Sciatic nerve (tissue), 2 donors: ENCODE measurements at regions not wholly inside any gene's neighbourhood (a gene's known extent, or its start where the extent isn't known, plus 50 kb on each side); places are given as distances from the start of the nearest gene placed in this dataset.

ENCODE experiments used
- ATAC-seq: fragments of 200-7000 bp; cut with Tn5 transposase; one replicate; pipeline ENCODE4 v1.9.1; 2020; ENCODE audit warnings: mild to moderate bottlenecking, moderate library complexity
- DNase-seq: peaks from one replicate; pipeline ENCODE4 v3.0.0-alpha.2; 2020; ENCODE audit warnings: low spot score
- intact Hi-C: fragments of 100-400 bp; cut with DNase I; formaldehyde crosslinking; loops from one replicate; pipeline ENCODE4 v1.14.2; 2022
- donor health status: DM: no; HTN: no; CAD: no.
- donor health status: DM: no; HTN: no; CAD: no.

GRCh38 chr3:187963677-187964385, 190.1 kb upstream of the LPP start:
- intact Hi-C loops: no loop called here
- DNase-seq (no peak), ATAC-seq (peak; percentile 69)

GRCh38 chr3:187964760-187965159, 189.2 kb upstream of the LPP start:
- intact Hi-C loops: no loop called here
- no peak for DNase-seq
- no peak for ATAC-seq

GRCh38 chr3:187966096-187966495, 187.9 kb upstream of the LPP start:
- DNase-seq: no peak
- intact Hi-C loops: no loop called here
- ATAC-seq: no peak

- intact Hi-C loops: no loop called here
- DNase-seq: no peak
- no peak for ATAC-seq
Measured at GRCh38 chr3:187966636-187967406, 187.1 kb upstream of the LPP start.

- no peak for DNase-seq
- ATAC-seq: no peak
- intact Hi-C loops: no loop called here
Measured at GRCh38 chr3:187967993-187968392, 186.0 kb upstream of the LPP start.

DNA sequence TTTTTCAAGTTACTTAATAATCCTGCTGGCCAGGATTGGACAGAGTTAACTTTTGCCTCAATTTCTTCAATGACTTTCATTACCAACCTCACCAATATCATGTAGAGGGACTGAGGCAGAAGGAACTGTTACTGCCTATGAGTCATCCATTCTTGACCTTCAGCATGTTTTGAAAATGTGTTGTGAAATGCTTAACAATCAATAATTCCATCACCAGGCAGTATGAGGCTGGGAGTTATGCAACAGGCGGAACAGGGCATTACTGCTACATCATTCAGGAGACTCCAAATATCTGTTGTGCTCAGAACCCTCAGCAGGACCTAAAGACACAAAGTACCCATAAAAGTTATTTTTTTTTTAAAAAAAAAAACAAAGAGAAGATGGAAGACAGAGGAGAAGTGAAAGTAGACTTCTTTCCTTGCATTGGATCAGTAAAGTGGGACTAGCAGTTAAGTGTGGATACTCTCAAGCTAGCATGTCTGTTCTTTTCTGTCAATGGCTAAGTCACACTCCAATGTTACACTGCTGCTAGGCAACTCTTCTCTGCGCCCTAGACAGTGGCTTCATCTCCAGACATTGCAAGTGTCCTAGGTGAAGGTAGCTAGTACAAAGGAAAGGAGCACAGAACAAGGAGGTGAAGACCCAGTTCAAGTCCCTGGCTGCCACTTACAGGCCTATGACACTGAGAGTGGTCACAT, 184.9 kb upstream of the LPP start:
- DNase-seq: no peak
- intact Hi-C loops: no loop called here
- ATAC-seq: peak; percentile 92

- no peak for ATAC-seq
- intact Hi-C loops: no loop called here
- DNase-seq: no peak
Measured at GRCh38 chr3:187969581-187969950, 184.4 kb upstream of the LPP start.

DNA sequence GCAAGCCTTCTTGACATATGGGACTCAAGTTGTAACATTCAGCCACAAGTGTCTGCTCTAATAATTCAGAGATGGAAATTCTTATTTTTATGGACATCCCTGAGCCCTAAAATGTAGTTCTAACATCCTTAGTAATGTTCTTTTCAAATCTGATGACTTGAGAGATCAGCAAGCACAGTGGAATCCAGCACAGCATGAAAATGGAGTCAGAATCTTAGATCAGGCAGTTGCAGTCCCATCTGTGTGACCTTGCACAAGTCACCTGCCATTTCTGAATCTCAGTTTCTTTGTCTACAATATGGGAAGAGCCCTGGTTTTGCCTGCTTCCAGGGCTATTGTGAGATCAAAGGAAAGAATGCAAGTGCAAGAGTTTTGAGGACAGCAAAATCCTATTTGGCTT, 183.9 kb upstream of the LPP start:
- no peak for ATAC-seq
- intact Hi-C loops: no loop called here
- DNase-seq: no peak

GRCh38 chr3:187971629-187972028, 182.3 kb upstream of the LPP start:
- ATAC-seq: no peak
- intact Hi-C loops: no loop called here
- DNase-seq: no peak

- no peak for ATAC-seq
- DNase-seq: no peak
- intact Hi-C loops: no loop called here
Measured at GRCh38 chr3:187972454-187972853, 181.5 kb upstream of the LPP start.

GRCh38 chr3:187973977-187974870, 179.7 kb upstream of the LPP start:
- ATAC-seq (no peak), DNase-seq (no peak)
- intact Hi-C loops: no loop called here

- no peak for DNase-seq
- no peak for ATAC-seq
- intact Hi-C loops: no loop called here
Measured at GRCh38 chr3:187974871-187975271, 179.1 kb upstream of the LPP start.

DNA sequence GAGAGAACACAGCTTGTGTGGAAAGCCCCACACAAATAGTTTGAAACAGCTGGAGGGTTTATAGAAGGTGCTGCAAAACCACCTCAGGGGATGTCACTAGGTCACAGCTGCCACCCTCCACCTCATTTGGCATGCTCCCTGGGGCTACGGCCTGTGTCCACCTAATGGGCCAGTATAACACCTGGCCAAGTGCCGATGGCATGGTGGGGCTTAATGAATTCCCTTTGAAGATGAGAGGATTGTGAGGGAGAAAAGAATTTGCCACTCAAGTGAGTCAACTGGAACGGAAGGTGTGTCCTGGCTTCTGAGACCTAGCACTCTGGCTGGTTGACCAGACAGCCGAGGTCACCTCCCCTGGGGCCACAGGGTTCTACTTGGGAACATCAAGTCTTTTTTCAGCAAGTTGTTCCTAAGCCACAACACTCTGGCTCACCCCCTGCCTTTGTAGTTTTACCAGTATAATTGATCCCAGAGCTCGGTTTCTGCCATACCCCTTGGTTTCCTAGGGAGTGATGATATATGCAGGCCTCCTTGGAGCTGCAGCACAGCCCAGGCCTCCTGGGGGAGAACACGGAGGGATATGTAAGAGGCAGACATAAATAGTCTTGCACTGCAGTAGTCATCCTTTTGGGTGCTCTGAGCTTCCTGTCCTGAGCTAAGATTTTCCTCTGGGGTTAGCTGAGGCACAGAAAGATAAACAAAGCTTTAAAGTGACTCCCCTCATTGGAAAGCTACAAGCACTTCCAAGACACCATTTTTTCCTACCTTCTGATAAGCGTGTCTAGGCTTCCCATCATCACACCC, 178.2 kb upstream of the LPP start:
- ATAC-seq (peak; percentile 70), DNase-seq (no peak)
- intact Hi-C loops: no loop called here

DNA sequence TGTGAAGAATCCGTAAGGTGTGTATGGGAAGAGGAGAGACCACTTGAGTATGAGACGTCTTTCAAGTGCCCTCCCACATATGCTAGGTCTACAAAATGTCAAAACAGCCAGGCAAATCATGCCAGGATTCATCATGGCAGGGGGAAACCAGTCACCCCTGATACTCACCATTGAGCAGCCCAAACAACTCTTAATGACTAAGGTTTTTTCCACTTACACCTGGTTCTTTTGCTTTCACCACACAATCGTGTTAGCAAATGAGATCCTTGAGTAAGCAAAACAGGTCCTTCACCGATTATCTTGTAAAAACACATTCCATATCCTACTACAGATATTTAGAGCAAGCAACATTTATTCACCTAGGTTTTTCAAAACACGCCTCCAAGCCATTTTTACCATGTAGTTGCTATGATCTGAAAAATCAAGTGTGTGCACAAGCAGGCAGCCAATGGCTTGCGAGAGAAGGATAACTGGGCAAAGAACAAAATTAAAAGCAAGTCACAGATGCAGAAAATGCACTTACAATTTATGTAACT, 177.5 kb upstream of the LPP start:
- no peak for ATAC-seq
- intact Hi-C loops: no loop called here
- no peak for DNase-seq

DNA sequence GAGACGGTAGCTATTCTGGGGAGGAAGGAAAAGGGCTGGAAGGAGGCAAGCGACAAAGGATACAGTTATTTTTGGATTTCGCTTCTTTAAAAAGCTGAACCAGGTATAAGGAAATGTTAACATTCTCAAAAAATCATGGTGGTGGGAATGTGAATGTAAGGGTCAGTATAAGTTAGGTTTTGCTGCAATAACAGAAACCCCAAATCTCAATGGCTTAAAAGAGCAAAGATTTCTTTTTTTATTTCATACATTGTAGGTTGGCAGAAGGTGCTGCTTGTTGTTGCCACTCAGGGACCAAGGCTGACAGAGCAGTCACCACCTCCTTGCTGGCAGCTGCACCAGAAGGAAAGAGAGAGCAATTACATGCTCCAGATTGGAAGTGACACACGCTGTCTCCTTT, 176.3 kb upstream of the LPP start:
- ATAC-seq: no peak

GRCh38 chr3:187978433-187979011, 175.4 kb upstream of the LPP start:
- no peak for DNase-seq
- intact Hi-C loops: no loop called here
- ATAC-seq: no peak

More for the DNA sequence above, 176.3 kb upstream of the LPP start:
- intact Hi-C loops: no loop called here
- DNase-seq: no peak

- no peak for DNase-seq
- intact Hi-C loops: no loop called here
- ATAC-seq: no peak
Measured at GRCh38 chr3:187979564-187979963, 174.4 kb upstream of the LPP start.

DNA sequence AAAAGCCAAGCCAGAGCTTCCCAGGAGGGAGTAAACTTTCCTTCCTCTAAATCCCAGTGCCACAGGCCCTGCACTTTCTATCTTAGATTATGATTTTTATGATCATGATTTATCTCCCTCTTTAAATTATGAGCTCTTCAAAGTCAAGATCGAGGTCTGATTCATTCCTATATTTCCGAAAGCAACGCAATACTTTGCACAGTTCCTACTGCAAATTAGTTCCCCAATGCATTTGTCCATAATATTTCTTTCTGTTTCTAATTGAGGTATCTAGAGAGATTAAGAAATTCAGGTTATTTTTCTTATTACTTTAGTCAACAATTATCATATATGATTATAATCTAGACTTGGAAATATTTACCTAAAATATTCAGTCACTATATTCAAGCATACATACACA, 173.1 kb upstream of the LPP start:
- ATAC-seq (no peak), DNase-seq (no peak)
- intact Hi-C loops: no loop called here
